ENCODE measurements at regions not wholly inside any gene's neighbourhood (a gene's known extent, or its start where the extent isn't known, plus 50 kb on each side); places are given as distances from the start of the nearest gene placed in this dataset.
A peak's percentile ranks its signal among the peaks of the same experiment; 100 is the strongest.
"Not testable (repeated sequence)": the region's sequence is repeated elsewhere in the genome, so short reads cannot be mapped to it uniquely, and the experiment has no call there.

DNA sequence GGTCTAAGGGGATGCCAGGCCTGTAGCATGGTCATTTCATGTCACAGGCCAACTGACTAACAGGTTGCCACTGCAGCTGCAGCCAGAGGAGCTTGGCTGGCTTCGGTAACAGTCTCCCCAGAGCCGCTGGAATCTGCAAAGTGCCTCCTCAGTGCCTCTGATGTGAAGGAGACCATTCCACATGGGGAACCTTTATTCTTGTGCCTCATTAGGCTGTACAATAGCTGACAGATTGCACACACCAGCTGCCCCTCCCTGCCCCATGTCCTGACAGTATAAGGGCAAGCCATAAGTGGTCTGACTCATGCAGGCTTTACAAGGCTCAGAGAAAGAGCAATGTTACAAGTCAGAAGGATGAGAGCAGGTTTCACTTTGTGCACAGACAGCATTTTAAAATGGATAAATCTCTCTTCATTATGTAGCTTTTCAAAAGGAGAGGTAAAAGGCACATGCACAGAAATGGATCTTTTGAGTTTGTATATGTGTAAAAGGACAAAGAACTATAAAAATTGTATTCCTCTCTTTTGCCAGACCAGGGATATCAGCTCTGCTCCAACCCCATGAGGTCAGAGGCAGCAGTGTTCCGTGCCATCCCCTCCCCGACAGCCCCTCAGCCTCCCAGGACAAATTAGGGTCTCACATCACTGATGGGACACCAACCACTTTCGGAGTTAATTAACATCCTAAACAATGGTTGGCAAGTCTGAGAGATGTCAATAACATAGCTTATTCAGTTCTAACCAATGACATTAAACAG is 467.8 kb downstream of the TMEM232 start:
- H3K4me3 ChIP-seq (ENCODE audit: low read depth, low read length): no peak overlapping the region
- peak; percentile 11 for DNase-seq (ENCODE audit: low read depth)

GRCh38 chr5:110262749-110263148 is 463.7 kb downstream of the TMEM232 start:
- H3K4me3 ChIP-seq (ENCODE audit: low read depth, low read length): no peak overlapping the region
- no peak for DNase-seq (ENCODE audit: low read depth)

- no peak for DNase-seq (ENCODE audit: low read depth)
- no peak overlapping the region for H3K4me3 ChIP-seq (ENCODE audit: low read depth, low read length)
Observed at GRCh38 chr5:110264661-110265060, 461.8 kb downstream of the TMEM232 start.

GRCh38 chr5:110265162-110265561 is 461.3 kb downstream of the TMEM232 start:
- no peak overlapping the region for H3K4me3 ChIP-seq (ENCODE audit: low read depth, low read length)
- no peak for DNase-seq (ENCODE audit: low read depth)

- no peak for DNase-seq (ENCODE audit: low read depth)
- no peak overlapping the region for H3K4me3 ChIP-seq (ENCODE audit: low read depth, low read length)
Observed at GRCh38 chr5:110267714-110268113, 458.8 kb downstream of the TMEM232 start.

- no peak for DNase-seq (ENCODE audit: low read depth)
- no peak overlapping the region for H3K4me3 ChIP-seq (ENCODE audit: low read depth, low read length)
Observed at GRCh38 chr5:110268283-110268682, 458.2 kb downstream of the TMEM232 start.

DNA sequence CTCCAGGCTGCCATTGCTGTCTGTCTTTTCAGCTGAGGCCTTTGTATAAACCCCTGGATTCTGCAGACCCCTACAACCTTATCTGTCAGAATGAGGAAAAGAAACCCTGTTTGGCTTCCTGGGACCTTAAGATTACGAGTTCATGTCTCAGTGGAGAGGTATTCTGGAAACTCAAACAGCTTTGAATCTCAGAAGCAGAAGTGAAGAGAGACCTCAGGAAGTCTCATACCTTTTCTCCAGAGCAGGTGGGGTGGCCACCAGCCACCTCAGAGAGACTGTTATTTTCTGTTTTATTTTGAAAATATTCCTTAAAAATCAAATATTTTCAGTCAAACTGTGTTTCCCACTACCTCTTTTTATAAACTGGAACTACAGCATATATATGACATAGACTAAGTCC is 457.5 kb downstream of the TMEM232 start:
- H3K4me3 ChIP-seq (ENCODE audit: low read depth, low read length): no peak overlapping the region
- no peak for DNase-seq (ENCODE audit: low read depth)

DNA sequence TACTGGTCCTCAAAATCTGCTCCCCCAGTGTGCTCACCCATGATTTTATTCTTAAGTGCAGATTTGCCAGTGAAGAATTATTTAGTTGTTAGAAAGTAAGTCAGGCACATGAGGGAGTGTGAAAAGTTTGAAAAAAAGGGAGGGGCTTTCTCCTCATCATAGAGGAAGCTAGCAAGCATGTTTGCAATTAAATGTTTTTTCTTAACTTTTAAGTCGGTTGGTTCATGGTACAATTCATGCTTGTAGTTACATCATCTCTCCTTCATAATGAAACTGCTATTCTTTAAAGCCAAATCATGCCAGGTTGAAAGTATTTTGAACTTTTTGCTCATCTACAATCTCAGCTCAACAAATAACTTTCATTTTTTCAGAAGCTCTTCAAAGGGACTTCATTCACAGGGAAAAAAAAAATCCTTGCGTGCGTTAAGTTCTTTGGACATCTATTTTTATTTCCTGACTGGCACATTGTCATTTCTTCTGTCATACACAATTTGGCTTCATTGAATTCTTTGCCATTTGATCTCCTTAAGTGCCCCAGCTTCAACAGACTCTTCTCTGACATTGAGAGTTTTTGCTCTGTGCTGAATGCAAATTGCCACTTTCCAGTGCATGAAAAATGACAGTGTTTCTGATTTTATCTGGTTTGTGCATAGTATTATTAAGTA is 456.9 kb downstream of the TMEM232 start:
- no peak for DNase-seq (ENCODE audit: low read depth)
- no peak overlapping the region for H3K4me3 ChIP-seq (ENCODE audit: low read depth, low read length)

DNA sequence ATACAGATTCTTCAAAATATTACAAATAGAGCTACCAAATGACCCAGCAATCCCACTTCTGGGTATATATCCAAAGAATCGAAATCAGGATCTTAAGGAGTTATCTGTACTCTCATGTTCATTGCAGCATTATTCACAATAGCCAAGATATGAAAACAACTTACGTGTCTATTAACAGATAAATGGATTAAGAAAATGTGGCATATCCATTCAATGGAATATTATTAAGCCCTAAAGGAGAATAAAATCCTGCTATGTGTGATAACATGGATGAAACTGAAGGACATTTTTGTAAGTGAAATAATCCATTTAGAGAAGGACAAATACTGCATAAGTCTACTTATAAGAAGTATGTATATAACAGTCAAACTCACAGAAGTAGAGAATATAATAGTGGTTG is 450.6 kb downstream of the TMEM232 start:
- DNase-seq (ENCODE audit: low read depth): no peak
- no peak overlapping the region for H3K4me3 ChIP-seq (ENCODE audit: low read depth, low read length)

DNA sequence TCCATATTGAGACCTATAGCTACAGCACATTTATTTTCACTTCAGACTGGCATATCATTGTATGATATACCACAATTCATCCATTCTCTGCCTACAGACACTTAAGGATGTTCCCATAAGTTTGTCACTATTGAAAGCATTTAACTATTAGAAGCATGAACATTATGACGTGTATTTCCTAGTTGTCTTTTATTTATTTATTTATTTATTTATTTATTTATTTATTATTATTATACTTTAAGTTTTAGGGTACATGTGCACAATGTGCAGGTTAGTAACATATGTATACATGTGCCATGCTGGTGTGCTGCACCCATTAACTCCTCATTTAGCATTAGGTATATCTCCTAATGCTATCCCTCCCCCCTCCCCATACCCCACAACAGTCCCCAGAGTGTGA is 448.0 kb downstream of the TMEM232 start:
- H3K4me3 ChIP-seq (ENCODE audit: low read depth, low read length); DNase-seq (ENCODE audit: low read depth): not testable (repeated sequence)

DNA sequence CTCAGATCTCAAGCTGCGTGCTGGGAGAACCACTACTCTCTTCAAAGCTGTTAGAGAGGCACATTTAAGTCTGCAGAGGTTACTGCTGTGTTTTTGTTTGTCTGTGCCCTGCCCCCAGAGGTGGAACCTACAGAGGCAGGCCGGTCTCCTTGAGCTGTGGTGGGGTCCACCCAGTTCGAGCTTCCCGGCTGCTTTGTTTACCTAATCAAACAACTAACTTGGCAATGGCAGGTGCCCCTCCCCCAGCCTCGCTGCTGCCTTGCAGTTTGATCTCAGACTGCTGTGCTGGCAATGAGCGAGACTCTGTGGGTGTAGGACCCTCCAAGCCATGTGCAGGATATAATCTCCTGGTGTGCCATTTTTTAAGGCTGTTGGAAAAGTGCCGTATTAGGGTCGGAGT is 442.4 kb downstream of the TMEM232 start:
- DNase-seq (ENCODE audit: low read depth); H3K4me3 ChIP-seq (ENCODE audit: low read depth, low read length): not testable (repeated sequence)

DNA sequence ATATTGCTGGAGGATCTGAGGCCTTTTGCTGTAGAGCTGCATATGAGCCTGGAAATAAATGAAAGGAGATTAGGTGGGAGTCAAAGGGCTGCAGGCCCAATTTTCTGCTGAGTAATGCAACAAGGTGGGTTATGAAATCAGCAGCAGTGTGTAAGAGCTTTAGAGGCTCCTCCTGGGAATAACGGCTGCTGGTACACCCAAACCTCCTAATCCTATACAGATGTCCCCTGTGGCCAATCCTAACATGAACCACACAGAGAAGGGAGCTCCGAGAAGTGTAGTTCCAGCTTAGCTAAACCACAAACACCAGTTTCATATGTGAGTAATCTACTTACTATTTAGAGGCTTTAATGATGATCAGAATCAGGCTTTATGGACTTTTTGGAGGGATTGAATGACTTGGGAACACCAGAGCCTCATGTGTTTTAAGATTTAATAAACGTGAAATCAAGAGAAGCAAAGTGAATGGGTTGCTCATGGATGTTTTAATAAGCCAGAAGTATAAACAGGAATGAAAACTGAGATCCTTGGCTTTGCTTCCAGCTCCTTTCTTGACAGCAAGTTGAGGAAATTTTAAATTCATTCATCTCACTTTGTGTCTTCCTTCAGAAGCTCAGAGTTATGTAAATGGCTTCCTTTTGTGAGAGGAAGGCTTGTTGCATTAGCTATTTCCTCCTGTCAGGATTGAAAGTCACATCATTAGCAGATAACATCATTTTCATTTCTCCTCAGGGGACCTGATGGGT is 437.5 kb downstream of the TMEM232 start:
- H3K4me3 ChIP-seq (ENCODE audit: low read depth, low read length): no peak overlapping the region
- DNase-seq (ENCODE audit: low read depth): peak; percentile 60

- H3K4me3 ChIP-seq (ENCODE audit: low read depth, low read length): no peak overlapping the region
- DNase-seq (ENCODE audit: low read depth): no peak
Observed at GRCh38 chr5:110289512-110289810, 437.0 kb downstream of the TMEM232 start.

DNA sequence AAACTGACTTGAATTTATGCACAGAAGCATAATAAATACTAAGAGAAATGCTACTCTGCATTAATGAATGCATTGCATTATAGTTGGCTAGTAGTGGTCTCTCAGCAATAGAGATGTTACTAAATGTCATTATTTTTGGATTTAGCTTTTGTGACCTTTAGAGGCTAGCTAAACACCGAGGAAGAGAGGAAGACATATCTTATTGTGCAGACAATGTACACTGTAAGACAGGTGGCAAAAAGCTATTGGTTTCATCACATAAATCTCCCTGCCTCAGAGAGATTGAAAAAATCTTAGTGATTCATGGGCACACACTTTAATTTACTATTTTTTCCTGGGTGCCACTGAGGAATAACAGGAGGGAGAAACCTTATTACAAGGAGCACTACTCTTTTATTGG is 435.9 kb downstream of the TMEM232 start:
- H3K4me3 ChIP-seq (ENCODE audit: low read depth, low read length): no peak overlapping the region
- DNase-seq (ENCODE audit: low read depth): no peak

GRCh38 chr5:110294281-110294680 is 432.2 kb downstream of the TMEM232 start:
- no peak for DNase-seq (ENCODE audit: low read depth)

GRCh38 chr5:110297152-110297670 is 429.3 kb downstream of the TMEM232 start:
- no peak for DNase-seq (ENCODE audit: low read depth)
- H3K4me3 ChIP-seq (ENCODE audit: low read depth, low read length): no peak overlapping the region

More at GRCh38 chr5:110294281-110294680, 432.2 kb downstream of the TMEM232 start:
- no peak overlapping the region for H3K4me3 ChIP-seq (ENCODE audit: low read depth, low read length)

GRCh38 chr5:110304176-110304575 is 422.3 kb downstream of the TMEM232 start:
- no peak overlapping the region for H3K4me3 ChIP-seq (ENCODE audit: low read depth, low read length)
- no peak for DNase-seq (ENCODE audit: low read depth)

DNA sequence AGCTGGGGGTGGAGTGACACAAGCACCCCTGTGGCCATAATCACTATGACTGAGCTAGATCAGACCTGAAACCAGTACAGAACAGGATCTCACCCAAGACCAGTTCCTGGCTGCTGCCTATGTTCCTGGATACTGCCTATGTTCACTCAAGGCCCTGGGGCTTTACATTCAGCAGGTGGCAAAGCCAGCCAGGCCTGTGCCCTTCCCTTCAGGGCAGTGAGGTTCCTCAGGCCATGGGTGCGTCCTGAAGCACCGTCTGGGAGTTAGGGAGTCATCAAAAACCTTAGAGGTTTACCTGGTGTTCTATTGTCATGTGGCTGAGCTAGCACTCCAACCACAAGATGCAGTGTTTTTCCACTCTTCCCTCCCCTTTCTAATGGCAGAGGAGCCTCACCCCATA is 419.8 kb downstream of the TMEM232 start:
- DNase-seq (ENCODE audit: low read depth): no peak
- no peak overlapping the region for H3K4me3 ChIP-seq (ENCODE audit: low read depth, low read length)

DNA sequence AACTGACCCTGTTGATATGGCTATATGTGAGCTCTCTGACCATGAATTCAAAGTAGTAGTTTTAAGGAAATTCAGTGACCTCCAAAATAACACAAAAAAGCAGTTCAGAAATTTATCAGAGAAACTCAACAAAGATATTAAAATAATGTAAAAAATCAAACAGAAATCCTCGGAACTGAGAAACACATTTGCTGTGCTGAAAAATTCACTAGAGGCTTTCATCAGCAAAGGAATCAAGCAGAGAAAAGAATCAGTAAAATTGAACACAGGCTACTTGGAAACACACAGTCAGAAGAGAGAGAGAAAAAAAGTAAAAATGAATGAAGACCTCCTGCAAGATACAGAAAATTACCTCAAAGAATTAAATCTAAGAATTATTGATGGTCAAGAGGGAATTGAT is 417.2 kb downstream of the TMEM232 start:
- no peak overlapping the region for H3K4me3 ChIP-seq (ENCODE audit: low read depth, low read length)
- no peak for DNase-seq (ENCODE audit: low read depth)

DNA sequence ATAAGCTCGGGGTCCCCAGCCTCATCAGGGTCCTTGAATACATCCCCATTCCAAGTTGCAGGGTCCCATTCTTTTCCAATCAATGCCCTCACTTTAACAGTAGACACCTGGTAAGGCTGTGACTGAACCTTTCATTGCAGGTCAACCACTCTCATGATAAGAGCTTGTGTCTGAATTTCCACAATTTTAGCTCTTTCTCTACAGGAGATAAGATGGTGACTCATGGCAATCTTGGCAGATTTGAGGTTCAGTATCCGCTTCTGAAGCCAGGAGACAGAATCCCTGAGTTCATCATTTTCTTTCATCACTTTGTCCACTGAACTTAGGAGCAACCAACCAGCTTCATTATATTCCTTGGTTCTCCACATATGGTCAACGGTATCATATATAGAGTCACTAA is 409.9 kb downstream of the TMEM232 start:
- DNase-seq (ENCODE audit: low read depth); H3K4me3 ChIP-seq (ENCODE audit: low read depth, low read length): not testable (repeated sequence)
